ENCODE measurements at regions not wholly inside any gene's neighbourhood (a gene's known extent, or its start where the extent isn't known, plus 50 kb on each side); places are given as distances from the start of the nearest gene placed in this dataset.
"Not testable (repeated sequence)": the region's sequence is repeated elsewhere in the genome, so short reads cannot be mapped to it uniquely, and the experiment has no call there.

- CTCF ChIA-PET = no interaction called here
- intact Hi-C loops (cut with micrococcal nuclease) = no loop called here
- DNase-seq = no peak
- Mint-ChIP-seq H3K27me3 (no peaks in the 10 kb centered on the region), H3K27ac (no peak overlapping the region), H3K36me3 (ENCODE audit: low read depth) (no peaks in the 10 kb centered on the region), H3K4me3 (no peak overlapping the region), H3K4me1 (no peaks in the 10 kb centered on the region), H3K9me3 (no peaks in the 10 kb centered on the region)
- POLR2A ChIA-PET = no interaction called here
- no peak for ATAC-seq (ENCODE audit: low read depth)
- no peak for TF ChIP-seq CTCF (IDR thresholded peaks at IDR 0.05)
Measured at GRCh38 chr7:19290066-19290465, 144.8 kb upstream of the FERD3L start.

- no peaks in the 10 kb centered on the region for H3K36me3 Mint-ChIP-seq (ENCODE audit: low read depth)
- DNase-seq = no peak
- H3K27me3 Mint-ChIP-seq = no peaks in the 10 kb centered on the region
- ChIA-PET CTCF (no interaction called here), POLR2A (no interaction called here)
- H3K9me3 Mint-ChIP-seq = peaks cover 3% of the 10 kb centered on the region
- no peaks in the 10 kb centered on the region for H3K4me1 Mint-ChIP-seq
- TF ChIP-seq CTCF (IDR thresholded peaks at IDR 0.05) = no peak
- ATAC-seq (ENCODE audit: low read depth) = no peak
- intact Hi-C loops (cut with micrococcal nuclease) = no loop called here
- H3K27ac Mint-ChIP-seq = no peak overlapping the region
- no peak overlapping the region for H3K4me3 Mint-ChIP-seq
Measured at GRCh38 chr7:19284596-19285300, 139.5 kb upstream of the FERD3L start.

- intact Hi-C loops (cut with micrococcal nuclease) = no loop called here
- Mint-ChIP-seq H3K4me3 (no peak overlapping the region), H3K27me3 (no peaks in the 10 kb centered on the region), H3K27ac (no peak overlapping the region), H3K4me1 (no peaks in the 10 kb centered on the region), H3K36me3 (ENCODE audit: low read depth) (no peaks in the 10 kb centered on the region), H3K9me3 (peaks cover 5% of the 10 kb centered on the region)
- ChIA-PET CTCF (no interaction called here), POLR2A (no interaction called here)
- no peak for ATAC-seq (ENCODE audit: low read depth)
- no peak for TF ChIP-seq CTCF (IDR thresholded peaks at IDR 0.05)
- no peak for DNase-seq
Measured at GRCh38 chr7:19284136-19284535, 138.9 kb upstream of the FERD3L start.

- POLR2A ChIA-PET = no interaction called here
- intact Hi-C loops (cut with micrococcal nuclease) = no loop called here
- Mint-ChIP-seq H3K27me3 (no peaks in the 10 kb centered on the region), H3K27ac (no peak overlapping the region), H3K4me3 (no peak overlapping the region), H3K36me3 (ENCODE audit: low read depth) (no peaks in the 10 kb centered on the region), H3K4me1 (no peaks in the 10 kb centered on the region), H3K9me3 (peaks cover 9% of the 10 kb centered on the region)
- CTCF ChIA-PET = no interaction called here
- no peak for ATAC-seq (ENCODE audit: low read depth)
- no peak for DNase-seq
- TF ChIP-seq CTCF (IDR thresholded peaks at IDR 0.05) = no peak
Measured at GRCh38 chr7:19275000-19275399, 129.8 kb upstream of the FERD3L start.

- H3K36me3 Mint-ChIP-seq (ENCODE audit: low read depth); intact Hi-C loops (cut with micrococcal nuclease); H3K4me3 Mint-ChIP-seq; H3K27me3 Mint-ChIP-seq; H3K27ac Mint-ChIP-seq; ATAC-seq (ENCODE audit: low read depth); H3K9me3 Mint-ChIP-seq; CTCF ChIA-PET; POLR2A ChIA-PET; H3K4me1 Mint-ChIP-seq; DNase-seq: not testable (repeated sequence)
Measured at GRCh38 chr7:19272329-19272728, 127.1 kb upstream of the FERD3L start.

- H3K9me3 Mint-ChIP-seq = no peaks in the 10 kb centered on the region
- no peak overlapping the region for H3K4me3 Mint-ChIP-seq
- ChIA-PET POLR2A (no interaction called here), CTCF (no interaction called here)
- intact Hi-C loops (cut with micrococcal nuclease) = no loop called here
- no peaks in the 10 kb centered on the region for H3K27me3 Mint-ChIP-seq
- ATAC-seq (ENCODE audit: low read depth) = no peak
- no peaks in the 10 kb centered on the region for H3K36me3 Mint-ChIP-seq (ENCODE audit: low read depth)
- no peak overlapping the region for H3K27ac Mint-ChIP-seq
- H3K4me1 Mint-ChIP-seq = no peaks in the 10 kb centered on the region
- DNase-seq = no peak
- no peak for TF ChIP-seq CTCF (IDR thresholded peaks at IDR 0.05)
Measured at GRCh38 chr7:19269301-19269700, 124.1 kb upstream of the FERD3L start.

Measured in activated B cell treated with CpG ODN at 0.5 μM for 24 hours (primary cell).